Neural cell (in vitro differentiated cells): ENCODE measurements at regions not wholly inside any gene's neighbourhood (a gene's known extent, or its start where the extent isn't known, plus 50 kb on each side); places are given as distances from the start of the nearest gene placed in this dataset.

Experiments
- H2AFZ ChIP-seq: fragments of 200-600, 300-800 bp; sonication (generic), shearing (Covaris generic); 2 replicates; pipeline ENCODE4 v1.6.0; 2014; ENCODE audit warnings: low read depth, mild to moderate bottlenecking, antibody characterized with exemption, low read length, moderate library complexity
- H3F3A ChIP-seq: fragments of 200-600 bp; shearing (Covaris generic); 2 replicates; pipeline ENCODE4 v1.6.1; 2016; ENCODE audit warnings: mild to moderate bottlenecking, moderate library complexity, mixed read lengths, antibody characterized with exemption, low read length; ENCODE audit not compliant: insufficient read depth, poor library complexity, severe bottlenecking
- H3K27ac ChIP-seq: fragments of 200-600, 300-800 bp; sonication (generic), shearing (Covaris generic); 2 replicates; pipeline ENCODE4 v1.5.1; 2014; ENCODE audit warnings: mild to moderate bottlenecking, low read length, moderate library complexity
- H3K27me3 ChIP-seq: fragments of 300-800, 200-600 bp; sonication (generic), shearing (Covaris generic); 2 replicates; pipeline ENCODE4 v1.6.0; 2014; ENCODE audit warnings: mild to moderate bottlenecking, low read depth, low read length, moderate library complexity; ENCODE audit not compliant: insufficient read depth
- H3K36me3 ChIP-seq: fragments of 300-800, 200-600 bp; sonication (generic), shearing (Covaris generic); 2 replicates; pipeline ENCODE4 v1.5.1; 2014; ENCODE audit warnings: mild to moderate bottlenecking, antibody characterized with exemption, low read length, moderate library complexity; ENCODE audit not compliant: insufficient read depth
- H3K4me2 ChIP-seq: fragments of 300-800, 200-600 bp; sonication (generic), shearing (Covaris generic); 2 replicates; pipeline ENCODE4 v1.6.0; 2014; ENCODE audit warnings: mild to moderate bottlenecking, low read length
- H3K4me3 ChIP-seq: fragments of 300-800, 200-600 bp; sonication (generic), shearing (Covaris generic); 2 replicates; pipeline ENCODE4 v1.5.1; 2014; ENCODE audit warnings: mild to moderate bottlenecking, low read length, moderate library complexity
- H3K79me2 ChIP-seq: fragments of 200-600 bp; shearing (Covaris generic); replicated peaks from 2 replicates; pipeline ENCODE4 v1.6.0; 2014; ENCODE audit warnings: mild to moderate bottlenecking, low read length, moderate library complexity; ENCODE audit not compliant: insufficient read depth
- H3K9ac ChIP-seq: fragments of 300-800, 200-600 bp; sonication (generic), shearing (Covaris generic); 2 replicates; pipeline ENCODE4 v1.6.1; 2016; ENCODE audit warnings: mild to moderate bottlenecking, low read length, mixed read lengths
- H3K9me2 ChIP-seq: fragments of 200-600 bp; shearing (Covaris generic); 2 replicates; pipeline ENCODE4 v1.6.1; 2016; ENCODE audit warnings: mild to moderate bottlenecking, low read length, mixed read lengths; ENCODE audit not compliant: insufficient read depth
- H3K9me3 ChIP-seq: fragments of 200-600, 300-800 bp; sonication (generic), shearing (Covaris generic); 2 replicates; pipeline ENCODE4 v1.6.1; 2016; ENCODE audit warnings: mild to moderate bottlenecking, mixed run types, low read length, moderate library complexity, mixed read lengths
- H4K20me1 ChIP-seq: fragments of 200-600 bp; shearing (Covaris generic); 2 replicates; pipeline ENCODE4 v1.6.1; 2016; ENCODE audit warnings: mild to moderate bottlenecking, mixed run types; ENCODE audit not compliant: insufficient read depth
- CTCF ChIP-seq: fragments of 450-650 bp; IDR thresholded peaks from 2 replicates; pipeline ENCODE4 v1.5.1; 2014; ENCODE audit warnings: antibody characterized with exemption, mild to moderate bottlenecking, moderate library complexity; ENCODE audit not compliant: poor library complexity, severe bottlenecking
- EZH2 ChIP-seq: fragments of 200-600, 300-800 bp; shearing (Covaris generic), sonication (generic); IDR thresholded peaks from 2 replicates; pipeline ENCODE4 v1.6.1; 2014; ENCODE audit warnings: antibody characterized with exemption, low read length, borderline replicate concordance, mild to moderate bottlenecking; ENCODE audit not compliant: insufficient read depth, poor library complexity, severe bottlenecking
- MXI1 ChIP-seq: fragments of 450-650 bp; conservative IDR thresholded peaks from 2 replicates; pipeline ENCODE4 v1.6.1; 2014; ENCODE audit warnings: antibody characterized with exemption, mild to moderate bottlenecking; ENCODE audit not compliant: poor library complexity, severe bottlenecking
- POLR2AphosphoS5 ChIP-seq: IDR thresholded peaks from 2 replicates; pipeline ENCODE4 v1.6.1; 2012
- RAD21 ChIP-seq: fragments of 450-650 bp; conservative IDR thresholded peaks from 2 replicates; pipeline ENCODE4 v1.6.1; 2014; ENCODE audit warnings: antibody characterized with exemption, mild to moderate bottlenecking, moderate library complexity
- SMC3 ChIP-seq: fragments of 450-650 bp; conservative IDR thresholded peaks from 2 replicates; pipeline ENCODE4 v1.6.1; 2014; ENCODE audit warnings: antibody characterized with exemption, mild to moderate bottlenecking, moderate library complexity; ENCODE audit not compliant: poor library complexity
- TAF1 ChIP-seq: IDR thresholded peaks from 2 replicates; pipeline ENCODE4 v1.6.1; 2012; ENCODE audit warnings: low read depth

- no peaks in the 10 kb centered on the region for H3F3A ChIP-seq
- no peak overlapping the region for H2AFZ ChIP-seq
These were observed 82.2 kb downstream of the GATA3 start for GRCh38 chr10:8136736-8137135.

GRCh38 chr10:8137272-8137681, 82.8 kb downstream of the GATA3 start:
- Histone ChIP-seq H3K4me2 (no peak overlapping the region), H4K20me1 (no peaks in the 10 kb centered on the region), H2AFZ (no peak overlapping the region), H3K27me3 (no peaks in the 10 kb centered on the region), H3K9ac (no peak overlapping the region), H3K9me2 (no peaks in the 10 kb centered on the region), H3K9me3 (no peaks in the 10 kb centered on the region), H3K27ac (no peak overlapping the region), H3K36me3 (no peaks in the 10 kb centered on the region), H3F3A (no peaks in the 10 kb centered on the region), H3K79me2 (no peaks in the 10 kb centered on the region), H3K4me3 (no peak overlapping the region)
- no peak for TF ChIP-seq CTCF
- no peak for TF ChIP-seq RAD21
- no peak for TF ChIP-seq TAF1

More at GRCh38 chr10:8136736-8137135, 82.2 kb downstream of the GATA3 start:
- Histone ChIP-seq H3K4me2 (no peak overlapping the region), H3K9me2 (no peaks in the 10 kb centered on the region), H3K79me2 (no peaks in the 10 kb centered on the region), H3K4me3 (no peak overlapping the region), H3K27ac (no peak overlapping the region), H4K20me1 (no peaks in the 10 kb centered on the region), H3K36me3 (no peaks in the 10 kb centered on the region), H3K9me3 (no peaks in the 10 kb centered on the region), H3K27me3 (no peaks in the 10 kb centered on the region), H3K9ac (no peak overlapping the region)
- TF ChIP-seq SMC3 (no peak), TAF1 (no peak), MXI1 (no peak), EZH2 (no peak), CTCF (no peak)

GRCh38 chr10:8137726-8138125, 83.2 kb downstream of the GATA3 start:
- Histone ChIP-seq H4K20me1 (no peaks in the 10 kb centered on the region), H3K4me3 (no peak overlapping the region), H2AFZ (no peak overlapping the region), H3F3A (no peaks in the 10 kb centered on the region), H3K27me3 (no peaks in the 10 kb centered on the region), H3K79me2 (no peaks in the 10 kb centered on the region), H3K27ac (no peak overlapping the region), H3K9ac (no peak overlapping the region), H3K4me2 (no peak overlapping the region), H3K9me2 (no peaks in the 10 kb centered on the region), H3K9me3 (no peaks in the 10 kb centered on the region), H3K36me3 (no peaks in the 10 kb centered on the region)
- TF ChIP-seq MXI1, result no peak
- TF ChIP-seq POLR2AphosphoS5, result no peak
